HepG2 (cell line): ENCODE measurements at regions not wholly inside any gene's neighbourhood (a gene's known extent, or its start where the extent isn't known, plus 50 kb on each side); places are given as distances from the start of the nearest gene placed in this dataset.

Experiments
- ATAC-seq: fragments of 200-7000 bp; cut with Tn5 transposase; 3 replicates; pipeline ENCODE4 v1.9.1; 2020; ENCODE audit warnings: mild to moderate bottlenecking, moderate library complexity
- BruUV-seq: library from RNA; stranded (reverse); fragments of 400-500 nt; replicated peaks from 2 replicates; lab custom pipeline; 2021; lab: Mats Ljungman, UMichigan
- CTCF ChIA-PET: fragments of 300-600 bp; formaldehyde crosslinking; extraction: SDS; loops from one replicate; lab custom pipeline; 2021; ENCODE audit warnings: low total read pairs, inconsistent platforms, low intra/inter-chr PET ratio; lab: Yijun Ruan, JAX
- POLR2A ChIA-PET: fragments of 350-600 bp; sonication (Branson Sonifier 250); formaldehyde crosslinking; loops from one replicate; lab custom pipeline; 2020; ENCODE audit warnings: antibody characterized with exemption, inconsistent platforms; lab: Yijun Ruan, JAX
- DNase-seq: peaks from one replicate; pipeline ENCODE4 v3.0.0-alpha.2; 2015; ENCODE audit warnings: low spot score
- FAIRE-seq: peaks from 3 replicates; lab custom pipeline; 2011; peaks lifted over from hg19 to GRCh38; lab: Jason Lieb, UNC
- H2AFZ ChIP-seq: one replicate; pipeline ENCODE4 v1.6.1; 2011; ENCODE audit warnings: low read length, inconsistent platforms
- H3K27ac ChIP-seq: fragments of 300-600 bp; 3 replicates; pipeline ENCODE4 v1.8.0; 2011; ENCODE audit warnings: mixed run types, mild to moderate bottlenecking, mixed read lengths, low read length, inconsistent platforms; ENCODE audit not compliant: insufficient read depth; ENCODE audit errors: extremely low read length
- H3K27me3 ChIP-seq, 2 experiments: fragments of 200-600 bp in 1 of 2; 2 replicates in 1 of 2; 3 replicates in 1 of 2; pipeline versions ENCODE4 v1.6.0 to v1.8.0; 2011; ENCODE audit warnings: low read length in 2 of 2, mild to moderate bottlenecking in 2 of 2, moderate library complexity in 2 of 2, inconsistent platforms in 1 of 2; ENCODE audit not compliant: insufficient read depth in 2 of 2, control insufficient read depth in 1 of 2
- H3K36me3 ChIP-seq, 2 experiments: fragments of 200-600 bp in 1 of 2; replicated peaks in 1 of 2; 2 replicates in 1 of 2; 3 replicates in 1 of 2; pipeline versions ENCODE4 v1.5.1 to v1.8.0; 2011; ENCODE audit warnings: low read length in 2 of 2, inconsistent platforms in 1 of 2; ENCODE audit not compliant: insufficient read depth in 2 of 2, control insufficient read depth in 1 of 2
- H3K4me1 ChIP-seq: 2 replicates; pipeline ENCODE4 v1.5.1; 2012; ENCODE audit warnings: low read length, inconsistent platforms; ENCODE audit not compliant: insufficient read depth
- H3K4me2 ChIP-seq: 2 replicates; pipeline ENCODE4 v1.6.0; 2011; ENCODE audit warnings: low read depth, low read length, inconsistent platforms
- H3K4me3 ChIP-seq, 3 experiments: fragments of 200-600 bp in 1 of 3; sonication (generic), shearing (Covaris generic) in 1 of 3; replicated peaks in 1 of 3; 2 replicates each; pipeline ENCODE4 v1.5.1; 2011 to 2016; ENCODE audit warnings: low read length in 3 of 3, inconsistent platforms in 2 of 3, low read depth in 2 of 3, mild to moderate bottlenecking in 2 of 3, control low read depth in 1 of 3, mixed read lengths in 1 of 3; ENCODE audit not compliant: insufficient read depth in 1 of 3
- H3K79me2 ChIP-seq: one replicate; pipeline ENCODE4 v1.6.1; 2011; ENCODE audit warnings: low read length, inconsistent platforms; ENCODE audit not compliant: insufficient read depth
- H3K9ac ChIP-seq: 2 replicates; pipeline ENCODE4 v1.6.0; 2011; ENCODE audit warnings: mild to moderate bottlenecking, low read depth, low read length, inconsistent platforms; ENCODE audit not compliant: insufficient read depth
- H3K9me3 ChIP-seq: 2 replicates; pipeline ENCODE4 v1.5.1; 2012; ENCODE audit warnings: mild to moderate bottlenecking, low read length
- H4K20me1 ChIP-seq: 2 replicates; pipeline ENCODE4 v1.6.0; 2011; ENCODE audit warnings: inconsistent platforms, mild to moderate bottlenecking, low read length, moderate library complexity; ENCODE audit not compliant: insufficient read depth
- ARID4A ChIP-seq: sonication (generic); formaldehyde crosslinking; IDR thresholded peaks from 2 replicates; pipeline ENCODE4 v1.5.0; 2020; ENCODE audit warnings: mild to moderate bottlenecking, missing genetic modification reagents, borderline replicate concordance
- ATF1 ChIP-seq: IDR thresholded peaks from 2 replicates; pipeline ENCODE4 v1.6.1; 2016; ENCODE audit warnings: mild to moderate bottlenecking, control low read depth
- JUN ChIP-seq: sonication (generic); formaldehyde crosslinking; IDR thresholded peaks from 2 replicates; pipeline ENCODE4 v1.4.0; 2020; ENCODE audit warnings: mild to moderate bottlenecking, missing genetic modification reagents
- NFATC3 ChIP-seq: sonication (generic); formaldehyde crosslinking; IDR thresholded peaks from 2 replicates; pipeline ENCODE4 v1.5.1; 2020; ENCODE audit warnings: mild to moderate bottlenecking, missing genetic modification reagents
- PPARG ChIP-seq: conservative IDR thresholded peaks from 2 replicates; pipeline ENCODE4 v1.6.1; 2016; ENCODE audit warnings: missing biosample characterization, missing genetic modification reagents
- ZBTB1 ChIP-seq: sonication (generic); formaldehyde crosslinking; IDR thresholded peaks from 2 replicates; pipeline ENCODE4 v1.4.0; 2020; ENCODE audit warnings: missing genetic modification reagents, borderline replicate concordance
- ZEB1 ChIP-seq: IDR thresholded peaks from 2 replicates; pipeline ENCODE4 v1.6.1; 2012; ENCODE audit warnings: mild to moderate bottlenecking, low read depth, inconsistent platforms; ENCODE audit not compliant: insufficient replicate concordance
- ZNF326 ChIP-seq: sonication (generic); formaldehyde crosslinking; IDR thresholded peaks from 2 replicates; pipeline ENCODE4 v1.4.0; 2020; ENCODE audit warnings: missing genetic modification reagents, borderline replicate concordance
- ZNF605 ChIP-seq: sonication (generic); formaldehyde crosslinking; IDR thresholded peaks from 2 replicates; pipeline ENCODE4 v1.8.0; 2022; ENCODE audit warnings: mild to moderate bottlenecking, missing genetic modification reagents
- ZNF713 ChIP-seq: sonication (generic); formaldehyde crosslinking; IDR thresholded peaks from 2 replicates; pipeline ENCODE4 v1.4.0; 2020; ENCODE audit warnings: mild to moderate bottlenecking, missing genetic modification reagents
- ZSCAN29 ChIP-seq: sonication (generic); formaldehyde crosslinking; conservative IDR thresholded peaks from 2 replicates; pipeline ENCODE4 v1.4.0; 2020; ENCODE audit warnings: mild to moderate bottlenecking, missing genetic modification reagents
- WGBS: methylation state at CpG from one replicate; pipeline ENCODE4 v1.1.6; 2017; ENCODE audit warnings: low lambda C conversion rate; 5-methylcytosine and 5-hydroxymethylcytosine counted together
- in situ Hi-C: cut with HindIII; loops from 2 replicates; pipeline ENCODE4 v1.10.0; 2017; ENCODE audit warnings: low pct_unique_long_range_greater_than_20kb; ENCODE audit not compliant: extremely low pct_ligation_motif_present
- intact Hi-C: fragments of 100-400 bp; cut with micrococcal nuclease; formaldehyde crosslinking; loops from one replicate; pipeline ENCODE4 v1.10.0; 2022; ENCODE audit not compliant: unreplicated experiment
- TF ChIP-seq, protein P1 (sequence below): sonication (generic); formaldehyde crosslinking; IDR thresholded peaks from 2 replicates; pipeline ENCODE4 v1.4.0; 2020; ENCODE audit warnings: missing genetic modification reagents, borderline replicate concordance

GRCh38 chrX:9141496-9141895 is 107.6 kb upstream of the FAM9B start:
- H3K79me2 ChIP-seq: no peaks in the 10 kb centered on the region
- no peak overlapping the region for H2AFZ ChIP-seq
- no TSS peak for BruUV-seq
- no peak overlapping the region for H3K4me3 ChIP-seq
- H3K4me2 ChIP-seq: no peak overlapping the region
- CTCF ChIA-PET: no interaction called here
- WGBS: 0% methylated on average over 2 of the region's 2 CpGs
- POLR2A ChIA-PET: no interaction called here
- in situ Hi-C loops (no loop called here), intact Hi-C loops (no loop called here)
- H3K27me3 ChIP-seq: no peaks in the 10 kb centered on the region
- no peak for TF ChIP-seq ZNF326 (CRISPR knock-in tag)
- no peak for TF ChIP-seq NFATC3
- no peak for TF ChIP-seq PPARG
- no peak for TF ChIP-seq JUN (CRISPR knock-in tag)
- TF ChIP-seq ZBTB1 (CRISPR knock-in tag): no peak
- TF ChIP-seq ZEB1: no peak
- no peak for TF ChIP-seq ZSCAN29 (CRISPR knock-in tag)
- no peaks in the 10 kb centered on the region for H3K4me1 ChIP-seq
- FAIRE-seq: no peak
- DNase-seq: no peak
- no peak overlapping the region for H3K9ac ChIP-seq
- no peaks in the 10 kb centered on the region for H4K20me1 ChIP-seq
- no peaks in the 10 kb centered on the region for H3K9me3 ChIP-seq
- ATAC-seq: no peak
- H3K27ac ChIP-seq: no peak overlapping the region
- no peaks in the 10 kb centered on the region for H3K36me3 ChIP-seq

GRCh38 chrX:9144701-9145241 is 110.8 kb upstream of the FAM9B start:
- ATAC-seq (no peak), DNase-seq (no peak), FAIRE-seq (no peak)
- in situ Hi-C loops: no loop called here
- no peaks in the 10 kb centered on the region for H3K9me3 ChIP-seq
- no peaks in the 10 kb centered on the region for H4K20me1 ChIP-seq
- WGBS: 16% methylated on average over 13 of the region's 13 CpGs
- H3K4me3 ChIP-seq: no peak overlapping the region
- intact Hi-C loops: no loop called here
- CTCF ChIA-PET: no interaction called here
- H2AFZ ChIP-seq: no peak overlapping the region
- H3K9ac ChIP-seq: no peak overlapping the region
- POLR2A ChIA-PET: no interaction called here
- BruUV-seq: no TSS peak
- H3K4me2 ChIP-seq: no peak overlapping the region
- H3K79me2 ChIP-seq: no peaks in the 10 kb centered on the region
- no peaks in the 10 kb centered on the region for H3K27me3 ChIP-seq
- no peaks in the 10 kb centered on the region for H3K4me1 ChIP-seq
- no peaks in the 10 kb centered on the region for H3K36me3 ChIP-seq
- H3K27ac ChIP-seq: no peak overlapping the region
- TF ChIP-seq, protein P1, sequence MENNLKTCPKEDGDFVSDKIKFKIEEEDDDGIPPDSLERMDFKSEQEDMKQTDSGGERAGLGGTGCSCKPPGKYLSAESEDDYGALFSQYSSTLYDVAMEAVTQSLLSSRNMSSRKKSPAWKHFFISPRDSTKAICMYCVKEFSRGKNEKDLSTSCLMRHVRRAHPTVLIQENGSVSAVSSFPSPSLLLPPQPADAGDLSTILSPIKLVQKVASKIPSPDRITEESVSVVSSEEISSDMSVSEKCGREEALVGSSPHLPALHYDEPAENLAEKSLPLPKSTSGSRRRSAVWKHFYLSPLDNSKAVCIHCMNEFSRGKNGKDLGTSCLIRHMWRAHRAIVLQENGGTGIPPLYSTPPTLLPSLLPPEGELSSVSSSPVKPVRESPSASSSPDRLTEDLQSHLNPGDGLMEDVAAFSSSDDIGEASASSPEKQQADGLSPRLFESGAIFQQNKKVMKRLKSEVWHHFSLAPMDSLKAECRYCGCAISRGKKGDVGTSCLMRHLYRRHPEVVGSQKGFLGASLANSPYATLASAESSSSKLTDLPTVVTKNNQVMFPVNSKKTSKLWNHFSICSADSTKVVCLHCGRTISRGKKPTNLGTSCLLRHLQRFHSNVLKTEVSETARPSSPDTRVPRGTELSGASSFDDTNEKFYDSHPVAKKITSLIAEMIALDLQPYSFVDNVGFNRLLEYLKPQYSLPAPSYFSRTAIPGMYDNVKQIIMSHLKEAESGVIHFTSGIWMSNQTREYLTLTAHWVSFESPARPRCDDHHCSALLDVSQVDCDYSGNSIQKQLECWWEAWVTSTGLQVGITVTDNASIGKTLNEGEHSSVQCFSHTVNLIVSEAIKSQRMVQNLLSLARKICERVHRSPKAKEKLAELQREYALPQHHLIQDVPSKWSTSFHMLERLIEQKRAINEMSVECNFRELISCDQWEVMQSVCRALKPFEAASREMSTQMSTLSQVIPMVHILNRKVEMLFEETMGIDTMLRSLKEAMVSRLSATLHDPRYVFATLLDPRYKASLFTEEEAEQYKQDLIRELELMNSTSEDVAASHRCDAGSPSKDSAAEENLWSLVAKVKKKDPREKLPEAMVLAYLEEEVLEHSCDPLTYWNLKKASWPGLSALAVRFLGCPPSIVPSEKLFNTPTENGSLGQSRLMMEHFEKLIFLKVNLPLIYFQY: no peak
- TF ChIP-seq ARID4A (CRISPR knock-in tag) (no peak), ZNF713 (CRISPR knock-in tag) (no peak), ATF1 (CRISPR knock-in tag) (no peak), ZNF605 (CRISPR knock-in tag) (no peak)
